ENCODE measurements at regions not wholly inside any gene's neighbourhood (a gene's known extent, or its start where the extent isn't known, plus 50 kb on each side); places are given as distances from the start of the nearest gene placed in this dataset.

DNA sequence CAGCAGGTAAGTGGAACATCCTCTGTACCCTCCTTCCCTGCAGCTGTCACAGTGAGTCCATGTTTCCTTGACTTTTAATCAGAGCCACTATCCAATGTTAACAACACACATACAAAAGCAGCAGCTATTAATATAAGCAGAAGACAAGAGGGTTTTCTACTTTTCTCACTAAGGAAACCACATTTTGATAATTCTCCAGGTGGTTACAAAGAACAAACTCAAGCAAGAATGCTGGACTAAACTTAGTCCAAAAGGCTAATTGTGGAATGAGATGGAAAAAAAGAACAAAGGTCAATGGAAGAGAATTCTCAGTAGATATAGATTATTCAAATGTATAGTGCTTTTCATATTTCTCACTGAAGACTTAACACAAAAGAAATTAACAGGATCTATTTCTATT lies 176.9 kb upstream of the SLC39A10 start:
- TF ChIP-seq, protein P1, sequence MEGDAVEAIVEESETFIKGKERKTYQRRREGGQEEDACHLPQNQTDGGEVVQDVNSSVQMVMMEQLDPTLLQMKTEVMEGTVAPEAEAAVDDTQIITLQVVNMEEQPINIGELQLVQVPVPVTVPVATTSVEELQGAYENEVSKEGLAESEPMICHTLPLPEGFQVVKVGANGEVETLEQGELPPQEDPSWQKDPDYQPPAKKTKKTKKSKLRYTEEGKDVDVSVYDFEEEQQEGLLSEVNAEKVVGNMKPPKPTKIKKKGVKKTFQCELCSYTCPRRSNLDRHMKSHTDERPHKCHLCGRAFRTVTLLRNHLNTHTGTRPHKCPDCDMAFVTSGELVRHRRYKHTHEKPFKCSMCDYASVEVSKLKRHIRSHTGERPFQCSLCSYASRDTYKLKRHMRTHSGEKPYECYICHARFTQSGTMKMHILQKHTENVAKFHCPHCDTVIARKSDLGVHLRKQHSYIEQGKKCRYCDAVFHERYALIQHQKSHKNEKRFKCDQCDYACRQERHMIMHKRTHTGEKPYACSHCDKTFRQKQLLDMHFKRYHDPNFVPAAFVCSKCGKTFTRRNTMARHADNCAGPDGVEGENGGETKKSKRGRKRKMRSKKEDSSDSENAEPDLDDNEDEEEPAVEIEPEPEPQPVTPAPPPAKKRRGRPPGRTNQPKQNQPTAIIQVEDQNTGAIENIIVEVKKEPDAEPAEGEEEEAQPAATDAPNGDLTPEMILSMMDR (IDR thresholded peaks at IDR 0.05) = no peak
- TF ChIP-seq POLR2A (IDR thresholded peaks at IDR 0.05) = no peak

Measured in lower leg skin (tissue), 3 donors.